ENCODE measurements at regions not wholly inside any gene's neighbourhood (a gene's known extent, or its start where the extent isn't known, plus 50 kb on each side); places are given as distances from the start of the nearest gene placed in this dataset.
A peak's percentile ranks its signal among the peaks of the same experiment; 100 is the strongest.

- DNase-seq (ENCODE audit: low spot score) = no peak
These were observed 135.9 kb upstream of the SLC1A4 start for GRCh38 chr2:64853306-64853705.

- DNase-seq (ENCODE audit: low spot score) = no peak
These were observed 135.3 kb upstream of the SLC1A4 start for GRCh38 chr2:64853894-64854293.

GRCh38 chr2:64854773-64855237 lies 134.4 kb upstream of the SLC1A4 start:
- no peak for DNase-seq (ENCODE audit: low spot score)

- no peak for DNase-seq (ENCODE audit: low spot score)
These were observed 131.4 kb upstream of the SLC1A4 start for GRCh38 chr2:64857581-64858471.

DNA sequence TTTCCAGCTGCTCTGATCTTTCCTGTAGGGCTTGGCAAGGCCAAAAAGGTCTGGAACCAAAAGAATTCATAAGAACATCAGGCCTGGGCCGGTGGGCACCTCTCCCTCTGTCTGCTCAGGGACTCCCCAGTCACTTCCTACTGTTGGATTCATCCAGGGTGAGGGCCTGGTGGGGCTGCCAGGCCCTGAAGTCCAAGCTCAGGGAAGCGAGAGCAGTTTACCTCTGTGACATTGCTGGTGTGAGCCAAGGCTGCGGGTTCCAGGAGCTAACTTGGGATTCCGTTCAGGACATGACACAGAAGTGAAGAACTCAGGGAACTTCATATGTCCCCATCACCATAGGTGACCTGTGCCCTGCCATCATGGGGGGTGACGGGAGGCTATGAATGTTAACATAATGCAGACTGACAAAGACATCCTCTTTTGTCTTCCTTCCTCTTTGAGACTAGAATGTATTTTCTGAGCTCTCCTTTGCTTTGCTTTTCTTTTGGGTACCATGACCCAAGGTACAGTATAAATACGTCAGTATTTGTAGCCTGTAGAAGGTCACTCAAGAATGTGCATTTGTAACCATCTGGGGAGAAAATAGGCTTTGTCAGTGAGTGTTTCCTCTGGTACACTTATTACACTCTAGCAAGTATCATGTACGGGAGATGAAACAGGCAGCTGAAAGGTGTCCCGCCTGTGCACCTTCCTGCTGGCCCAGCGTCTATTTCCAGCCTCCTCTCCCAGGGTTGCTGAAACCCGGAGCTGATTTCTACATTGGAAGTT lies 130.5 kb upstream of the SLC1A4 start:
- no peak for DNase-seq (ENCODE audit: low spot score)

DNA sequence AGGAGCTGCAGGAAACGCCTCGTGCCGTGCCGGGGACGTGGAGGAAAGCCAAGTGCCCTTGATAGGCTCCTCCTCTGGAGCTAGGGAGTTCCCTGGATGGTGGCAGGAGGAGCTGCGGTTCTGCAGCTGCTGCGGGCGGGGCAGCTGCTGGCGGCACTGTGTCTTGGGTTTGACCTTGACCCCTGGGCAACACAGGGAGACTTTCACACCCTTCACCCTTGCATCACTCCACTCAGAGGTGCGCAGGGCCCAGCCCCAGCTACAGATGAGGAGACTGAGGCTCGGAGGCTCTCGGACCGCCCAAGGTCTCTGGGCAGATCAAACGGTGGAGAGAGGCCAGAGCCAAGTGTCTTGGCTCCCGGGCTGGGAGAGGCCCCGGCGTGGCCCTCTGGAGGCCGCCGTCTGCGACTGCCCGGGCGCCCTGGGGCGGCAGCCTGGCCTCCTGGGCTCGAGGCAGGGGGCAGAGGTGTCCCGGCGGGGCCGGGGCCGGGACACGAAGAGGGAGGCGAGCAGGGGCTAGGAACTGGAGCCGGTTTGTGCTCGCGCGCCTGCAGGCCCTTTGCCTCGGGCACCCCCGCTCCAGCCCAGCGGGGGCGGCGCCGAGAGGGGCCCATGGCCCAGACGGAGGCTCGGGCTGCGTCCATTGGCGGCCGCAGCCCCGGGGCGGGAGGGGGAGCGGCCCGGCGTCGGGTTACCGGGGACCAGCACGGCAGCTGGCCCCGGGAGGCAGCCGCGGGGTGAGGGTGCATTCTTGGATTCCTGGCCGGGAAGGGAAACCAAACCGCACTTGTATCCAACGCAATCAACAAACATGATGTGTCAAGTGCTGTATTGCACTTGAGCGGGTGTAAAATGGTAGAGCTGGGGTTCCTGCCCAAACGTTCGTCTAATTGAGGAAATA lies 129.6 kb upstream of the SLC1A4 start:
- peak; percentile 80 for DNase-seq (ENCODE audit: low spot score)

- DNase-seq (ENCODE audit: low spot score) = no peak
These were observed 128.8 kb upstream of the SLC1A4 start for GRCh38 chr2:64860276-64860885.

GRCh38 chr2:64860936-64861335 lies 128.3 kb upstream of the SLC1A4 start:
- DNase-seq (ENCODE audit: low spot score) = no peak

GRCh38 chr2:64861452-64862397 lies 127.5 kb upstream of the SLC1A4 start:
- no peak for DNase-seq (ENCODE audit: low spot score)

GRCh38 chr2:64862623-64863022 lies 126.6 kb upstream of the SLC1A4 start:
- DNase-seq (ENCODE audit: low spot score) = no peak

GRCh38 chr2:64863097-64863820 lies 125.9 kb upstream of the SLC1A4 start:
- DNase-seq (ENCODE audit: low spot score) = no peak

GRCh38 chr2:64865073-64865830 lies 123.9 kb upstream of the SLC1A4 start:
- DNase-seq (ENCODE audit: low spot score) = peak; percentile 71

DNA sequence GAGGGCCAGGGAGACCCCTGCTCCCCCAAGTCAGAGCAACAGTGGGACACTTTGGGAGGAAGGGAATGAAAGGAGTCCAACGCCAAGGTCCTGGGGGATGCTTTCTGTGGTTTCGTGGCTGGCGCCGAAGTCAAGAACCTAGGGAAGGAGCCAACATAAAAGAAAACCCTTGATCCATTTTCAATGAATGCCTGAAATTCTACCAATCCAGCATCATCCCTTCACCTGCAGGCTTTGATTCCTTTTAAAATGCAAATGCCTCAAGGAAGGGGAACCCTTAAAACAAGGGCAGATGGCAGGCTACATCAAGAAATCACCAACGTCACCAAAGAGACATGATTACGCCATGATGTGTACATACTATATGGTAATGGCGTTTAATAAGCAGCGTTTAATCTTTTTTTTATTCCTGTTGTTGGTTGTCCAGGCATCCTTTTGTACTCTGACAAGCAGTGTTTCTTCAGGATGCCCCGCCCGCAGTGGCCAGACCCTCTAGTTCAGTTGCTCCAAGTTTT lies 123.3 kb upstream of the SLC1A4 start:
- DNase-seq (ENCODE audit: low spot score) = no peak

DNA sequence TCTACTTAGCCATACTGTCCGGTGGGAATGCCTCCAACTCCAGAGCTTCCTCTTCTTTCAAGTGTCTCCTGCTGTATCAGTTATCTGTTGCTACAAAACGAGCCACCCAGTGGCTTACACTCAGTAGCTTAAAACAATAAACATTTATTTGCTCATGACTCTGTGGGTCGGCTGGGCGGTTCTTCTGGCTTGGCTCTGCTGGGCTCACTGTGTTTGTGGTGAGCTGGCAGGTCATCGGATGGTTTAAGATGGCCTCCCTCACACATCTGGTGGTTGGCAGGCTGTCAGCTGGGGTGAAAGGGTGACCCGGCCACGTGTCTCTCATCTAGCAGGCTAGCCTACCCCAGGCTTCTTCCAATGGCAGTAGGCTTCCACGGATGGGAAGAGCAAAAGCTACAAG lies 122.4 kb upstream of the SLC1A4 start:
- peak; percentile 79 for DNase-seq (ENCODE audit: low spot score)

- no peak for DNase-seq (ENCODE audit: low spot score)
These were observed 121.8 kb upstream of the SLC1A4 start for GRCh38 chr2:64867253-64867996.

DNA sequence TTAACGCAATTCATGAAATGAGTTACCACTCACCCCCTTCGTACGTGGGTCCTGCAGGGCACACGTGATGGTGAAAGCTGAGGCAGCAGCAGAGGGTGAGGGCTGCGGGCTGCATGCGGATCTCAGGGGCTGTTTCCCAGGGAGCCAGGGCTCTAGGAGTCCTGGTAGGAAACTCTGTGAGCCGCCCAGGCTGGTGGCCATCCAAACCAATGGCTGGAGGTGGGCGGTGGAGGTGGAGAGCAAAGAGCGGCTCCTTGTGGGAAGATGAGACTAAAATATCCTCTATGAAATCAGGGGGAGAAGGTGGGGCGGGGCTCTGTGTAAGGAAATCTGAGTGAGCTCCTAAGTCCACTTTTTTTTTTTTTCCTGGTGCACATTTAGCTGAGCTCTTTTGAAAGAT lies 120.1 kb upstream of the SLC1A4 start:
- DNase-seq (ENCODE audit: low spot score) = no peak

DNA sequence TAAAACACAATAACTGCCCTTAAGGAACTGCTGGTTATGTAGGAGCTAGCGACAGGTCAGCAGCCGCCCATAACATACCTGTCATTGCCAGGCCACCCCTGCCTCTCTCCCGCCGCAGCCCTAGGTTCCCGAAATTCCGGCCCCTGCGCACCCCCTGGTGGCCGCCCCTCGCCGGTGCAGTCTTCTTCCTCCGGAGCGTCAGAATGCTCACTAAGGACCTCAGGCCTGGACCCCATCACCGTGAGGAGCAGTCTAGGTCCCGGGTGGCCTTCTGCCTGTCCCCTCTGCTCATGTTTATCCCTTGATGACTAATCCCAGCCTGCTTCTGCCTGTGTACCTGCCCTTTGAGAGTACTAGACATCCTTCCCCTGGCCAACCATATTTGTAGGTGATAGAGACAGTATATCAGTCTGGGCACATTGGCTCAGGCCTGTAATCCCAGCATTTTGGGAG lies 115.7 kb upstream of the SLC1A4 start:
- DNase-seq (ENCODE audit: low spot score) = peak; percentile 86

DNA sequence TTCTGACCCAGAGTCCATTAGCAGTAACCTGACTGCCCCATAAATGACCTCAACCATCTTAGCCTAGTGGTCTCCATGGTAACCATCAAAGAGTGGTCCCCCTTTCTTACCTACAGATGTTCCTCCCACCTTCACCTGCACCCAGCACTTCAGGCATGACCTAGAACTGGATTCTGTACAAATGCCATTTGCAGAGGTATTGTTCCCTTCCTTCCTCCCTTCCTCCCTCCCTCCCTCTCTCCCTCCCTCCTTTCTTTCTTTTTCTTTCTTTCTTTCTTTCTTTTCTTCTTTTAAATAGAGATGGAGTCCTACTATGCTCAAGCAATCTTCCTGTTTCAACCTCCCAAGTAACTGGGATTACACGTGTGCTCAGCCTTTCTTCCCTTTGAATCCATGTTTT lies 114.6 kb upstream of the SLC1A4 start:
- DNase-seq (ENCODE audit: low spot score) = no peak
